Aorta (tissue), 5 donors: ENCODE measurements at regions not wholly inside any gene's neighbourhood (a gene's known extent, or its start where the extent isn't known, plus 50 kb on each side); places are given as distances from the start of the nearest gene placed in this dataset.

Source experiments
- ATAC-seq: fragments of 200-7000 bp; cut with Tn5 transposase; one replicate; pipeline ENCODE4 v1.9.1; 2022; ENCODE audit warnings: moderate library complexity; ENCODE audit not compliant: low FRiP score
- DNase-seq, 2 donors: peaks; one replicate each; pipeline ENCODE4 v3.0.0-alpha.2; 2020
- H3K27ac ChIP-seq, 2 donors: one replicate each; pipeline ENCODE4 v1.5.1; 2013; ENCODE audit warnings: low read length in 2 of 2, mild to moderate bottlenecking in 2 of 2, moderate library complexity in 2 of 2, control low read depth in 1 of 2, inconsistent platforms in 1 of 2, low read depth in 1 of 2
- H3K27me3 ChIP-seq, 2 donors: one replicate each; pipeline ENCODE4 v1.6.1; 2013; ENCODE audit warnings: control low read depth in 1 of 2, low read length in 1 of 2, mild to moderate bottlenecking in 1 of 2, moderate library complexity in 1 of 2; ENCODE audit not compliant: insufficient read depth in 2 of 2, control insufficient read depth in 1 of 2
- H3K36me3 ChIP-seq, 2 donors: one replicate each; pipeline ENCODE4 v1.6.1; 2013; ENCODE audit warnings: control low read depth in 1 of 2, low read length in 1 of 2, mild to moderate bottlenecking in 1 of 2; ENCODE audit not compliant: insufficient read depth in 2 of 2, control insufficient read depth in 1 of 2
- H3K4me1 ChIP-seq, 2 donors: one replicate each; pipeline ENCODE4 v1.6.1; 2013; ENCODE audit warnings: low read length in 2 of 2, control low read depth in 1 of 2, mild to moderate bottlenecking in 1 of 2, moderate library complexity in 1 of 2; ENCODE audit not compliant: insufficient read depth in 2 of 2, control insufficient read depth in 1 of 2
- H3K4me3 ChIP-seq, 2 donors: one replicate each; pipeline ENCODE4 v1.5.1; 2013; ENCODE audit warnings: low read length in 2 of 2, control low read depth in 1 of 2, mild to moderate bottlenecking in 1 of 2
- H3K9me3 ChIP-seq: one replicate; pipeline ENCODE4 v1.6.1; 2013; ENCODE audit warnings: mild to moderate bottlenecking, low read length; ENCODE audit not compliant: control insufficient read depth
- WGBS, 2 donors: extraction: QIAGEN DNeasy Blood & Tissue Kit; methylation state at CpG; one replicate each; pipeline ENCODE4 v1.1.7; 2013; 5-methylcytosine and 5-hydroxymethylcytosine counted together
- intact Hi-C, 2 donors: fragments of 100-400 bp; cut with DNase I; formaldehyde crosslinking; loops; one replicate each; pipeline versions ENCODE4 v1.14.2 to v1.15.0; 2022
- donor health status: healthy with polysubstance abuse.
- donor health status: Bipolar disorder and iron deficiency.
- donor health status: DM: no; HTN: no; CAD: no.
- donor health status: DM: no; HTN: no; CAD: no.
- donor health status: DM: yes; HTN: yes; CAD: no.

GRCh38 chr19:29083863-29084262, 129.1 kb downstream of the UQCRFS1 start:
- no peak for ATAC-seq

GRCh38 chr19:29079356-29080032, 133.5 kb downstream of the UQCRFS1 start:
- DNase-seq (no peak), ATAC-seq (no peak)
- intact Hi-C loops = loop anchor here in 1 of 2 donors (10.0 kb wide), 1 partner anchor 195 kb away; no protein-coding TSS in a partner anchor
- Histone ChIP-seq H3K9me3 (no peaks in the 10 kb centered on the region), H3K27ac (no peak overlapping the region), H3K27me3 (no peaks in the 10 kb centered on the region), H3K4me3 (no peak overlapping the region), H3K36me3 (no peaks in the 10 kb centered on the region), H3K4me1 (no peaks in the 10 kb centered on the region)
- WGBS, 2 donors = 53 to 54% methylated on average over 14 of the region's 14 CpGs

More at GRCh38 chr19:29083863-29084262, 129.1 kb downstream of the UQCRFS1 start:
- no peaks in the 10 kb centered on the region for H3K27me3 ChIP-seq
- H3K36me3 ChIP-seq = no peaks in the 10 kb centered on the region
- no peaks in the 10 kb centered on the region for H3K9me3 ChIP-seq
- H3K4me3 ChIP-seq = no peak overlapping the region
- H3K4me1 ChIP-seq = no peaks in the 10 kb centered on the region
- no peak for DNase-seq
- no peak overlapping the region for H3K27ac ChIP-seq
- WGBS, 2 donors = 41 to 47% methylated on average over 6 of the region's 6 CpGs
- intact Hi-C loops = loop anchor here in 1 of 2 donors (10.0 kb wide), 1 partner anchor 191 kb away; no protein-coding TSS in a partner anchor

GRCh38 chr19:29076963-29077362, 136.0 kb downstream of the UQCRFS1 start:
- no peak overlapping the region for H3K27ac ChIP-seq
- H3K36me3 ChIP-seq = no peaks in the 10 kb centered on the region
- intact Hi-C loops = no loop called here
- no peaks in the 10 kb centered on the region for H3K27me3 ChIP-seq
- no peak for DNase-seq
- no peak overlapping the region for H3K4me3 ChIP-seq
- no peaks in the 10 kb centered on the region for H3K9me3 ChIP-seq
- no peak for ATAC-seq
- WGBS, 2 donors = 74 to 79% methylated on average over 4 of the region's 4 CpGs
- H3K4me1 ChIP-seq = no peaks in the 10 kb centered on the region

GRCh38 chr19:29076161-29076560, 136.8 kb downstream of the UQCRFS1 start:
- Histone ChIP-seq H3K9me3 (no peaks in the 10 kb centered on the region), H3K27me3 (no peaks in the 10 kb centered on the region), H3K36me3 (no peaks in the 10 kb centered on the region), H3K27ac (no peak overlapping the region), H3K4me1 (no peaks in the 10 kb centered on the region), H3K4me3 (no peak overlapping the region)
- intact Hi-C loops = no loop called here
- no peak for ATAC-seq
- 67 to 70% methylated on average over 4 of the region's 4 CpGs for WGBS, 2 donors
- DNase-seq = no peak

GRCh38 chr19:29075149-29075548, 137.8 kb downstream of the UQCRFS1 start:
- intact Hi-C loops = no loop called here
- no peak for DNase-seq
- 57 to 65% methylated on average over 2 of the region's 2 CpGs for WGBS, 2 donors
- H3K27me3 ChIP-seq = no peaks in the 10 kb centered on the region
- H3K4me3 ChIP-seq = no peak overlapping the region
- no peaks in the 10 kb centered on the region for H3K36me3 ChIP-seq
- no peaks in the 10 kb centered on the region for H3K9me3 ChIP-seq
- H3K27ac ChIP-seq = no peak overlapping the region
- no peak for ATAC-seq
- no peaks in the 10 kb centered on the region for H3K4me1 ChIP-seq

- intact Hi-C loops = no loop called here
- Histone ChIP-seq H3K9me3 (no peaks in the 10 kb centered on the region), H3K36me3 (no peaks in the 10 kb centered on the region), H3K4me1 (no peaks in the 10 kb centered on the region), H3K27me3 (no peaks in the 10 kb centered on the region), H3K4me3 (no peak overlapping the region), H3K27ac (no peak overlapping the region)
- ATAC-seq = no peak
- DNase-seq = no peak
- WGBS, 2 donors = 77 to 84% methylated on average over 5 of the region's 5 CpGs
These were observed 138.4 kb downstream of the UQCRFS1 start for GRCh38 chr19:29074579-29074978.

- intact Hi-C loops = no loop called here
- 80 to 83% methylated on average over 2 of the region's 2 CpGs for WGBS, 2 donors
- no peak for ATAC-seq
These were observed 145.1 kb downstream of the UQCRFS1 start for GRCh38 chr19:29067831-29068230.

GRCh38 chr19:29062475-29063435, 150.2 kb downstream of the UQCRFS1 start:
- Histone ChIP-seq H3K4me1 (no peaks in the 10 kb centered on the region), H3K27ac (no peak overlapping the region), H3K36me3 (no peaks in the 10 kb centered on the region), H3K4me3 (no peak overlapping the region), H3K27me3 (no peaks in the 10 kb centered on the region), H3K9me3 (peaks cover 3% of the 10 kb centered on the region)
- WGBS, 2 donors = 33 to 35% methylated on average over 14 of the region's 14 CpGs
- DNase-seq = no peak
- intact Hi-C loops = no loop called here
- no peak for ATAC-seq

More at GRCh38 chr19:29067831-29068230, 145.1 kb downstream of the UQCRFS1 start:
- no peaks in the 10 kb centered on the region for H3K36me3 ChIP-seq
- H3K27me3 ChIP-seq = no peaks in the 10 kb centered on the region
- H3K4me1 ChIP-seq = no peaks in the 10 kb centered on the region
- H3K4me3 ChIP-seq = no peak overlapping the region
- DNase-seq = no peak
- no peak overlapping the region for H3K27ac ChIP-seq
- H3K9me3 ChIP-seq = peaks cover 2% of the 10 kb centered on the region
